ENCODE measurements at regions not wholly inside any gene's neighbourhood (a gene's known extent, or its start where the extent isn't known, plus 50 kb on each side); places are given as distances from the start of the nearest gene placed in this dataset.

DNA sequence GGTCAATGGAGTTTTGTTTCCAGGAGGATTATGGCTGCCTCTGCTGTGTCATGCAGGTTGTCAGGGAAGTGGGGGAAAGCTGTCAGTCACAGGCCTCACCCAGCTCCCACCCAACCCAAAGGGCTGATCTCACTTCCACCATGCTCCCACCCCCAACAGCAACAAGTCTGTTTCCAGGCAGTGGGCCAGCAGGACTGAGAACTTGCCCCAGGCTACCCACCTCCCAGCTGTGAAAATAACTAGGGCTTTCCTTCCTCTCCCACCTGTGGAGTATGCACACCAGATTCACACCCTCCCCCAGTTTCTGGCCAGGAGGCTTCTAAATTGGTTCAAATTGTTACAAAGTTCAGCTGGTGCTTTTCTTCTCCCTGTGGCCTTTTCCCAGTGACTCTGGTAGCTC, 95.6 kb upstream of the ACVR1 start:
- TF ChIP-seq CTCF (IDR thresholded peaks at IDR 0.05; ENCODE audit: borderline replicate concordance, extremely low read depth, low read length, poor library complexity, severe bottlenecking) (no peak), EZH2 (IDR thresholded peaks at IDR 0.05; ENCODE audit: borderline replicate concordance, low read depth, low read length, severe bottlenecking) (no peak)

Data from DND-41 (cell line).